ENCODE measurements at regions not wholly inside any gene's neighbourhood (a gene's known extent, or its start where the extent isn't known, plus 50 kb on each side); places are given as distances from the start of the nearest gene placed in this dataset.
"Not testable (repeated sequence)": the region's sequence is repeated elsewhere in the genome, so short reads cannot be mapped to it uniquely, and the experiment has no call there.

DNA sequence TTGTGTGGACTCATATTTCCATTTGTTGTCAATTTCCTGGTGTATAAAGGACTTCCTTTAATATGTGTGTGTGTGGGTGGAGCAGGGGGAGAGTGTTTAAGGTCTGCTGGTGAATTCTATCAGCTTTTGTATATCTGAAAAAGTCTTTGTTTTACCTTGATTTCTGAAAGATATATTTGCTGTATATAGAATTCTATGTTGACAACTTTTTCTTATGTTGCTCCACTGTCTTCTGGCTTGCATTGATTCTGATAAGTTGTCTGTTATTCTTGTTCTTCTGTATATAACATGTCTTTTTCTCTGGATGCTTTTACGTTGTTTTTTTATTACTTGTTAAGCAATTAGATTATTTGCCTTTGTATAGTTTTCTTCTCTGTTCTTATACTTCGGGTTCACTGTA is 90.0 kb upstream of the CEP162 start:
- ChIA-PET POLR2A (no interaction called here), CTCF (interaction anchor here (1.5 kb wide), 1 partner anchor 8 kb away, joined by 3 read pairs; no protein-coding TSS in a partner anchor)
- TF ChIP-seq, protein P1, sequence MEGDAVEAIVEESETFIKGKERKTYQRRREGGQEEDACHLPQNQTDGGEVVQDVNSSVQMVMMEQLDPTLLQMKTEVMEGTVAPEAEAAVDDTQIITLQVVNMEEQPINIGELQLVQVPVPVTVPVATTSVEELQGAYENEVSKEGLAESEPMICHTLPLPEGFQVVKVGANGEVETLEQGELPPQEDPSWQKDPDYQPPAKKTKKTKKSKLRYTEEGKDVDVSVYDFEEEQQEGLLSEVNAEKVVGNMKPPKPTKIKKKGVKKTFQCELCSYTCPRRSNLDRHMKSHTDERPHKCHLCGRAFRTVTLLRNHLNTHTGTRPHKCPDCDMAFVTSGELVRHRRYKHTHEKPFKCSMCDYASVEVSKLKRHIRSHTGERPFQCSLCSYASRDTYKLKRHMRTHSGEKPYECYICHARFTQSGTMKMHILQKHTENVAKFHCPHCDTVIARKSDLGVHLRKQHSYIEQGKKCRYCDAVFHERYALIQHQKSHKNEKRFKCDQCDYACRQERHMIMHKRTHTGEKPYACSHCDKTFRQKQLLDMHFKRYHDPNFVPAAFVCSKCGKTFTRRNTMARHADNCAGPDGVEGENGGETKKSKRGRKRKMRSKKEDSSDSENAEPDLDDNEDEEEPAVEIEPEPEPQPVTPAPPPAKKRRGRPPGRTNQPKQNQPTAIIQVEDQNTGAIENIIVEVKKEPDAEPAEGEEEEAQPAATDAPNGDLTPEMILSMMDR (IDR thresholded peaks at IDR 0.05; ENCODE audit: control extremely low read depth, extremely low read depth, low read depth, missing control alignments) = no peak
- no peak for DNase-seq (ENCODE audit: extremely low spot score)

DNA sequence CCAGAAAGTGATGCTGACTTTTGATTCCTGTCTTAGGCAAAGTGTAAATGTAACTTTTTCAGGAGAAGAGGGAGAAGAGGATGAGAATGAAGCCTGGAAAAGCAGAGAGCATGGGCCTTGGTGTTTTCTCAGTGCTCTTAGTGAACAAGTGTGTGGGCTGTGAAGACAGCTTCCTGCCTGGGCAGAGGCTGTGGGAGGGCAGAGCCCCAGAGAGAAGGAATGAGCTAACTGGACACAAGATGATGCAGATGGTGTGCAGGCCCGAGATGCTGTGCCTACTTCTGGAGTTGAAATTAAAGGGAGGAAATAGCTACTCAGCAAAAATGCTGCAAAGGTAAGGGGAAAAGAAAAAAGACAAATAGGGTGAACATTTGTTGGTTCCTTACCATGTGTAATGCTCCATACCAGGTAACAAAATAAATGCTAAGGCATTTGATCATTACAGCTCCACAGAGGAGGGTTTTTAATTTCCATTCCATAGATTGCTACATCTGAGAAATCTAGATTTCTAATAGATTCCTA is 87.0 kb upstream of the CEP162 start:
- ChIA-PET CTCF (interaction anchor here (2.0 kb wide), 1 partner anchor 10 kb away, joined by 7 read pairs; no protein-coding TSS in a partner anchor), POLR2A (no interaction called here)
- no peak for DNase-seq (ENCODE audit: extremely low spot score)
- TF ChIP-seq, protein P1 (IDR thresholded peaks at IDR 0.05; ENCODE audit: control extremely low read depth, extremely low read depth, low read depth, missing control alignments) = no peak

DNA sequence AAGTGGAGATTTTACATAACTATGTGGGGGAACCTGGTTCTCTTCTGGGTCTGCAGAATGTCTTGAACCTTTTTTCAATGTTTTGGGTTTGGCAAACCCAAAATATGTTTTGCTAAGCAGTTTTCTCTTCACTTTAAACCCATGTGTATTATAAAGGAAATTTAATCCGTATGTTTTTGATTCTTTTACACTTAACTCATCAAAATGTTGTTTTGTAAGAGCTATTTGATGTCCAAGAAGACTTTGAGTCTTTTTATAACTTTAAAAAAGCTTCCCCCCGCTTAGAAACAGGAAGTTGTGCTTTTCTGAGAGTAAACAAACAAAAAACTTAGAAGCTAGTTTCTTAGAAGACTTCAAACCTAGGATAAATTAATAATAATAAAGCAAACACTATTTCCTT is 81.9 kb upstream of the CEP162 start:
- no peak for DNase-seq (ENCODE audit: extremely low spot score)
- TF ChIP-seq, protein P1 (IDR thresholded peaks at IDR 0.05; ENCODE audit: control extremely low read depth, extremely low read depth, low read depth, missing control alignments) = no peak
- CTCF ChIA-PET = interaction anchor here (1.5 to 2.7 kb wide), 2 partner anchors 12 to 27 kb away, joined by 3 to 9 read pairs; no protein-coding TSS in a partner anchor
- POLR2A ChIA-PET = no interaction called here

DNA sequence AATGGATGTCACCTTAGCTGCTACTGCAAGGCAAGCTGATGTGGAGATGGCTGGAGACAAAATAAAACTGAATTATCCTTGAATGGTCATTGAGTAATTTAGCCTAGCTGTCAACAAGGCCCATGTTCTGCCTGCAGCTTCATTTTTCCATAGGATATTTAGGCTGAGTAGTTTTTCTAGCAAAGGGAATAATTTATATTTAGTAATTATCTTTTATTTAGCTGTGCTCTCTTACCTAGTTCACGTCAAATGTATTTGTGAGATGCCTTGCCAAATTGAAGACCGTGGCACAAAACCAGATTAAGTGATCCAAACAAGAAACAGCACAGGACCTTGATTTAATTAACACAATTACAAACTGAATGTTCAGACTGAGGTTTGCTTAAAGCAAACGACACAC is 77.4 kb upstream of the CEP162 start:
- ChIA-PET CTCF (interaction anchor here (1.6 kb wide), 1 partner anchor 9 kb away, joined by 7 read pairs; no protein-coding TSS in a partner anchor), POLR2A (no interaction called here)
- TF ChIP-seq, protein P1 (IDR thresholded peaks at IDR 0.05; ENCODE audit: control extremely low read depth, extremely low read depth, low read depth, missing control alignments) = no peak
- DNase-seq (ENCODE audit: extremely low spot score) = no peak

DNA sequence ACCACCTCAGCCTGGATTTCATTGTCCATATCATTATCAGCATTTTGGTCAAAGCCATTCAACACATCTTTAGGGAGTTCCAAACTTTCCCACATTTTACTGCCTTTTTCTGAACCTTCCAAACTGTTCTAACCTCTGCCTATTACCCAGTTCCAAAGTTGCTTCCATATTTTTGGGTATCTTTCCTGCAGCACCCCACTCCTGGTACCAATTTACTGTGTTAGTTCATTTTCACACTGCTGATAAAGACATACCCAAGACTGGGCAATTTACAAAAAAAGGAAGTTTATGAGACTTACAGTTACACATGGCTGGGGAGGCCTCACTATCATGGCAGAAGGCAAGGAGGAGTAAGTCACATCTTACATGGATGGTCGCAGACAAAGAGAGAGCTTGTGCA is 63.6 kb upstream of the CEP162 start:
- POLR2A ChIA-PET; DNase-seq (ENCODE audit: extremely low spot score): not testable (repeated sequence)

DNA sequence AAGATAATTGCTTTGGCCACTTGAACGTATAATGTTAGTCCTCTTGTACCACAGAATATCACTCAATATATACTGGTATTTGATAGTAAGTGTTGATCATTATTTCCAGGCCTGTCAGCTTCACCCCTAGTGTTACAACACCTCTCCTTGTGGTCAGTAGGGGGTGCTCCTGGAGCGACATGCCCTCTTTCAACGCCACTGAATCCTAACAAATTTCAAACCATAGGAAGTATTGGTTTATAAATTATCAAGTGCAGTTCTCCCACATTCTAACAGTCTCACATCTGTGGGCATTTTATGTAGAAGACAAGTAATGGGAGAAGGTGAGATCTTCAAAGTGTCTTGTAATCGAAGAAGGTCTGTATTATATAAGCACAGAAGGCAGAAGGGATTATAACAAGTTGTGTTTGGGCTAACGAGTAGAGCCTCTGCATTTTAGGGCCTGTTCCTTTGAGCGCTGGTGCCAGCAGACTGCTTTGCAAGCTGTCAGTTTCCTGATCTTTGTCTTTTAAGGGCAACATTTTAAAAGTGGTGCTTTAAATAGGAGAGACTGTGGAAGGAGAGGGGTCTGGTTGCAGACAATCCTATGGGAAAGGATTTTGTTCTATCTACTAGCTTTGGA is 57.1 kb upstream of the CEP162 start:
- TF ChIP-seq, protein P1 (IDR thresholded peaks at IDR 0.05; ENCODE audit: control extremely low read depth, extremely low read depth, low read depth, missing control alignments) = peak; percentile 57
- CTCF ChIA-PET = interaction anchor here (1.0 to 1.6 kb wide), 5 partner anchors 9 to 1038 kb away, joined by 3 to 9 read pairs (median 3); no protein-coding TSS in a partner anchor
- DNase-seq (ENCODE audit: extremely low spot score) = peak; percentile 12
- POLR2A ChIA-PET = no interaction called here

More for the DNA sequence above, 63.6 kb upstream of the CEP162 start:
- CTCF ChIA-PET = not testable (repeated sequence)

DNA sequence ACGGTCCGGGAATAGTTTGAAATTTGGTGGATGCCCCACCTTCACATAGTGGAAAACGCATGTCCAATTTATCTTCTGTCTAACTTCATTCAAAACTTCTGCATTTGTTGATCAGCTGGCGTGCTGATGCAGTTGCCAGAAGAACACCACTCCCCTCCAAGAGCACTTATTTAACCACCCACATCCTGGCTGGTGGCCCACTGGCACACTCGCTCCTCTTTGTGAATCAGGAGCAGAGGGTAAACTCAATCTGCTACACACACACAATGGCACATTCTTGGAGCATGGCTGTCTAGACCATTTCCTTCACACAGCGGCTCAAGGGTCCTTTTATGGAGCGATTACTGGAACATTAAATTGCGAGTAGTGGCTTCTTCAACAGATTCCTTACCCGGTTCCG is 55.1 kb upstream of the CEP162 start:
- no peak for DNase-seq (ENCODE audit: extremely low spot score)
- ChIA-PET CTCF (interaction anchor here (1.4 to 1.5 kb wide), 2 partner anchors 10 to 281 kb away, joined by 4 read pairs; no protein-coding TSS in a partner anchor), POLR2A (no interaction called here)
- TF ChIP-seq, protein P1 (IDR thresholded peaks at IDR 0.05; ENCODE audit: control extremely low read depth, extremely low read depth, low read depth, missing control alignments) = no peak
